Brain microvascular endothelial cell (primary cell): ENCODE measurements at regions not wholly inside any gene's neighbourhood (a gene's known extent, or its start where the extent isn't known, plus 50 kb on each side); places are given as distances from the start of the nearest gene placed in this dataset.

ENCODE experiments used
- DNase-seq: peaks from one replicate; pipeline ENCODE4 v3.0.0-alpha.2; 2020
- H3K27ac ChIP-seq: fragments of 250-450 bp; sonication (Bioruptor Pico); 2 replicates; pipeline ENCODE4 v1.5.1; 2020; ENCODE audit warnings: mild to moderate bottlenecking, moderate library complexity
- H3K27me3 ChIP-seq: fragments of 250-450 bp; sonication (Bioruptor Pico); replicated peaks from 2 replicates; pipeline ENCODE4 v1.5.1; 2020; ENCODE audit warnings: mild to moderate bottlenecking
- H3K36me3 ChIP-seq: fragments of 250-450 bp; sonication (Bioruptor Pico); replicated peaks from 2 replicates; pipeline ENCODE4 v1.5.1; 2020; ENCODE audit warnings: mild to moderate bottlenecking
- H3K4me3 ChIP-seq: 2 replicates; pipeline ENCODE4 v1.5.1; 2011; ENCODE audit warnings: low read depth, mild to moderate bottlenecking, control low read depth, low read length, moderate library complexity
- in situ Hi-C: cut with HindIII; loops from 2 replicates; pipeline ENCODE4 v1.10.0; 2017; ENCODE audit warnings: low sequenced_read_pairs, low pct_ligation_motif_present
- TF ChIP-seq, protein P1 (sequence below): IDR thresholded peaks from 2 replicates; pipeline ENCODE4 v1.5.1; 2011; ENCODE audit warnings: low read depth, mild to moderate bottlenecking, moderate library complexity, low read length, control low read depth, inconsistent platforms; ENCODE audit errors: missing control alignments

DNA sequence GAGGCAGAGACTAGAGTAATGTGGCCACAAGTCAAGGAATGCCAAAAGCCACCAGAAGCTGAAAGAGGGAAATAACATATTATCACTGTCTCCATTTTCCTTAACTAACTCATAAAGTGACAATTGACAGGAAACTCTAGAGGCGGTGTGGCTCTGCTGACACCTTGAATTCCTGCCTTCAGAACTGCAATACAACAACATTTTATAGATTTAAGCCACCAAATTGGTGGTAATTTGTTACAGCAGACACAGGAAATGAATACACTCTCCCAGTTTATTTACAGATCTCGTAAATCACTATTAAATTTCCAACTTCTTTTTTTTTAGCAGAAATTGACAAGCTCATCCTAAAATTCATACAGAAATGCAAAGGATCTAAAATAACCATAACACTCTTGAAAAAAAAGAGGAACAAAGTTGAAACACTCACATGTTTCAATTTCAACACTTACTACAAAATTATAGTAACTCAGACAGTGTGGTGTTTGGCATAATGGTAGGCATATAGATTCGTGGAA lies 449.9 kb downstream of the OTOL1 start:
- TF ChIP-seq, protein P1, sequence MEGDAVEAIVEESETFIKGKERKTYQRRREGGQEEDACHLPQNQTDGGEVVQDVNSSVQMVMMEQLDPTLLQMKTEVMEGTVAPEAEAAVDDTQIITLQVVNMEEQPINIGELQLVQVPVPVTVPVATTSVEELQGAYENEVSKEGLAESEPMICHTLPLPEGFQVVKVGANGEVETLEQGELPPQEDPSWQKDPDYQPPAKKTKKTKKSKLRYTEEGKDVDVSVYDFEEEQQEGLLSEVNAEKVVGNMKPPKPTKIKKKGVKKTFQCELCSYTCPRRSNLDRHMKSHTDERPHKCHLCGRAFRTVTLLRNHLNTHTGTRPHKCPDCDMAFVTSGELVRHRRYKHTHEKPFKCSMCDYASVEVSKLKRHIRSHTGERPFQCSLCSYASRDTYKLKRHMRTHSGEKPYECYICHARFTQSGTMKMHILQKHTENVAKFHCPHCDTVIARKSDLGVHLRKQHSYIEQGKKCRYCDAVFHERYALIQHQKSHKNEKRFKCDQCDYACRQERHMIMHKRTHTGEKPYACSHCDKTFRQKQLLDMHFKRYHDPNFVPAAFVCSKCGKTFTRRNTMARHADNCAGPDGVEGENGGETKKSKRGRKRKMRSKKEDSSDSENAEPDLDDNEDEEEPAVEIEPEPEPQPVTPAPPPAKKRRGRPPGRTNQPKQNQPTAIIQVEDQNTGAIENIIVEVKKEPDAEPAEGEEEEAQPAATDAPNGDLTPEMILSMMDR = no peak
- Histone ChIP-seq H3K27ac (no peak overlapping the region), H3K4me3 (no peak overlapping the region), H3K27me3 (no peaks in the 10 kb centered on the region), H3K36me3 (no peaks in the 10 kb centered on the region)
- in situ Hi-C loops = no loop called here
- no peak for DNase-seq

DNA sequence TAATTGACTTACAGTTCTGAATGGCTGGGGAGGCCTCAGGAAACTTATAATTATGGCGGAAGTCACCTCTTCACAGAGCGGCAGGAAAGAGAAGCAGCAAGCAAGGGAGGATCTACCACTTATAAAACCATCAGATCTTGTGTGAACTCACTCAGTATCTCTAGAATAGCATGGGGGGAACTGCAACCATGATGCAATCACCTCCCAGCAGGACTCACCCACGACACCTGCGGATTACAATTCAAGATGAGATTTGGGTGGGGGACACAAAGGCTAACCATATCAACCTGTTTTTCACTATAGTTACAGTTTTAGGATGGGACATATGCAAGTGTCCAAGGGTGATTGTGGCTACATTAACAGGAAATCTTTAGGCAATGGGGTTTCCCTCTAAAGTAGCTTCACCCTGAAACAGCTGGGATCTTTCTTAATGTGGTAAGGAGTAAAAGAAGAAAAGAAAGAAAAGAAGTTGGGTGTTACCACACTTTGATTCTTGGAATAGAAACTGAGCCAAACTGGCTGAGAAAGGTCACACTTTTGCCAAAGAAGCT lies 453.8 kb downstream of the OTOL1 start:
- no peaks in the 10 kb centered on the region for H3K27me3 ChIP-seq
- TF ChIP-seq, protein P1 = no peak
- in situ Hi-C loops = no loop called here
- no peak overlapping the region for H3K27ac ChIP-seq
- DNase-seq = no peak
- H3K36me3 ChIP-seq = no peaks in the 10 kb centered on the region
- no peak overlapping the region for H3K4me3 ChIP-seq

DNA sequence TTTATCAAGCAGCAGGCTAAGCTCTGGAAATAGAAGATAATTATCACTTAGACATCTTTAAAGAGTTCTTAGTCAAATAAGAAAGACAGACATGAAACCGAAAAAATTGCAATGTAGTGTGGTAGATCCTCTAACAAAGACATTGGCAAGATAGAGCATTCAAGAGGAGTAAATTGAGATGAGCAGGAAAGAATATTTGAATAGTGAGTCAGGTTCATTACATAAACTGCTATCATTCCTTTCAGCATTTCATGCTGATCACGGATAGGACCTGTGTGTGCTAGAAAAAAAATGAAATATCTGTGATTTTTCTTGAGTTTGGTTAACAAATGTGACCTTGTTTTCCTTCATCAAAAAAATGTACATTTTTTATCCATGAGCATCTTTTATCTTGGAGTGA lies 460.9 kb downstream of the OTOL1 start:
- DNase-seq = no peak
- H3K4me3 ChIP-seq = no peak overlapping the region
- TF ChIP-seq, protein P1 = no peak
- H3K27ac ChIP-seq = no peak overlapping the region
- in situ Hi-C loops = no loop called here
- no peaks in the 10 kb centered on the region for H3K27me3 ChIP-seq
- no peaks in the 10 kb centered on the region for H3K36me3 ChIP-seq

DNA sequence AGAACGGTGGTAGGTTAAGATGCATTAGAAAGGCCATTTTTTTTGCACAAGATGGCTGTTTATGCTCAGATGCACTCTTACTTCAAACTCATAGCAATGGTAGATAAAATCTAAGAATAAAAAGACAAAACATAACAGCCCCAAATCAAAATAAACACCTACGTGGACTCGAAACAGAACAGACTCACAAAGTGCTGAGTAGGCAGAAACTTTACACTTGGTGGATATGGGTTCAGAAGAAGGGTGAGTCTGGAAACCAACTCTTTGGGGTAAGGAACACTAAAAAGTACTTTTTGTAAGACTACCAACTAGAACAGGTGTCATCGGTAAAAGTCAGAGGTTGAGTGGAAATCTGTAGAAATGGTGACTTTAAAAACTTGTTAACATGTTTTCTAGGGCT lies 468.2 kb downstream of the OTOL1 start:
- Histone ChIP-seq H3K36me3 (no peaks in the 10 kb centered on the region), H3K27ac (no peak overlapping the region), H3K27me3 (no peaks in the 10 kb centered on the region), H3K4me3 (no peak overlapping the region)
- in situ Hi-C loops = no loop called here
- TF ChIP-seq, protein P1 = no peak
- DNase-seq = no peak

DNA sequence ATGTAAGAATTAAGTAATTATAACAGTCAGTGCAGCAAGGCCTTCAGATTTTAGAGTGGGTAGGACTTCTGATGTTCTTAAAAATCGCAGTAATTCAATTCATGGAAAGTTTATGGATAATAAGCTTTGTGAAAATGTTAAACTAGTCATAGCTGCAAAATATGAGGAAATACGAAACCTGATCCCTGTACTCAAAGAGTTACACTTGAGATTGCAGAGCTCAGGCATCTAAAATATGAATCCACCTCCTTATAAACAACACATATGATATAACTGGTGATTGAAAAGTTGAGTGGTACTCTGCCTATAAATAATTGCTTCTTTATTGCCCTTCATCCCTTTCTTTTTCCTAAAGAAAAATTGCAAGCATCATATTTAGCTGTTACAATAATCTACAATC lies 473.3 kb downstream of the OTOL1 start:
- in situ Hi-C loops = no loop called here
- no peak overlapping the region for H3K27ac ChIP-seq
- H3K36me3 ChIP-seq = no peaks in the 10 kb centered on the region
- no peak overlapping the region for H3K4me3 ChIP-seq
- no peaks in the 10 kb centered on the region for H3K27me3 ChIP-seq
- no peak for DNase-seq
- TF ChIP-seq, protein P1 = no peak

DNA sequence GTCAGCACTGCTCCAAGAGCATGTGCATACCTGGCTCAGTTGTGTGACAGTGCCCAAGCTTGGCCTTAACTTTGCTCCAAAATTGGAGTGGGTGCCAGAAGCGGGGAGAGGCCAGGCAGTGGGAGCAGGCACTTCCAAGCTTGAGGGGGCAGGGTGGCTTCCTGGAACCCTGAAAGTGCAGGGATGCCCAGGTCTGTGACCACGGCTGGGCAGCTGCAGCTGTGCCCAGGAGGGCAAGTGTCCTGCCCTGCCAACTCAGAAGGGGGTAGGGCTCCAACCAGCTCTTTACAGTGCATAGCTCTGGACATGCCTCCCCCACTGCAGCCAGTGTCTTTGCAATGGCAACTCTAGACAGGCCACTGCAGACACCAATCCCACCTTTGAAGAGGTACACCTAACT lies 478.6 kb downstream of the OTOL1 start:
- H3K27ac ChIP-seq = no peak overlapping the region
- in situ Hi-C loops = no loop called here
- H3K27me3 ChIP-seq = no peaks in the 10 kb centered on the region
- TF ChIP-seq, protein P1 = no peak
- H3K36me3 ChIP-seq = no peaks in the 10 kb centered on the region
- DNase-seq = no peak
- H3K4me3 ChIP-seq = no peak overlapping the region
